ENCODE measurements at regions not wholly inside any gene's neighbourhood (a gene's known extent, or its start where the extent isn't known, plus 50 kb on each side); places are given as distances from the start of the nearest gene placed in this dataset.

DNA sequence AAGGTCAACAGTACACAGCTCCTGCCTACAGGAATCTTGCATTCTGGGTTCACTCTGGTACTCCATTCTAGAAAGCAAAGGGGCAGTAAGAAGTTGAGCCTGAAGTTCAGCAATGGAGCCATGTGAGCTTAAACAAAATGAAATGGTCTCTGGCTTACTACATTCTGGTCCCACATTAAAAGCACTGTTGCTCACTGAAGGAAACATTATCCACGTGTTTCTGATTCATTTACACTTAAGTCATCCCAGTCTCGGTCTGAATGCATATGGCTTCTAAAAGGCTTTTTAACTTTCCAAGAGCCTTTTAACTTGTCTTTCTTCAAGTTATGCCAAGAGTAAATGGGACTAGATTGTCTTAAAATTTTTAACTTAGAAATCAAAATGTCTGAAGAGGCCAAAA, 177.8 kb downstream of the LNPK start:
- no peak for DNase-seq (ENCODE audit: low read depth, low spot score)
- ChIA-PET CTCF (no interaction called here), POLR2A (no interaction called here)
- TF ChIP-seq, protein P1, sequence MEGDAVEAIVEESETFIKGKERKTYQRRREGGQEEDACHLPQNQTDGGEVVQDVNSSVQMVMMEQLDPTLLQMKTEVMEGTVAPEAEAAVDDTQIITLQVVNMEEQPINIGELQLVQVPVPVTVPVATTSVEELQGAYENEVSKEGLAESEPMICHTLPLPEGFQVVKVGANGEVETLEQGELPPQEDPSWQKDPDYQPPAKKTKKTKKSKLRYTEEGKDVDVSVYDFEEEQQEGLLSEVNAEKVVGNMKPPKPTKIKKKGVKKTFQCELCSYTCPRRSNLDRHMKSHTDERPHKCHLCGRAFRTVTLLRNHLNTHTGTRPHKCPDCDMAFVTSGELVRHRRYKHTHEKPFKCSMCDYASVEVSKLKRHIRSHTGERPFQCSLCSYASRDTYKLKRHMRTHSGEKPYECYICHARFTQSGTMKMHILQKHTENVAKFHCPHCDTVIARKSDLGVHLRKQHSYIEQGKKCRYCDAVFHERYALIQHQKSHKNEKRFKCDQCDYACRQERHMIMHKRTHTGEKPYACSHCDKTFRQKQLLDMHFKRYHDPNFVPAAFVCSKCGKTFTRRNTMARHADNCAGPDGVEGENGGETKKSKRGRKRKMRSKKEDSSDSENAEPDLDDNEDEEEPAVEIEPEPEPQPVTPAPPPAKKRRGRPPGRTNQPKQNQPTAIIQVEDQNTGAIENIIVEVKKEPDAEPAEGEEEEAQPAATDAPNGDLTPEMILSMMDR (IDR thresholded peaks at IDR 0.05; ENCODE audit: insufficient read depth, low read length, missing control alignments), result no peak
- H3K4me3 ChIP-seq (ENCODE audit: low read depth, low read length), result no peak overlapping the region

DNA sequence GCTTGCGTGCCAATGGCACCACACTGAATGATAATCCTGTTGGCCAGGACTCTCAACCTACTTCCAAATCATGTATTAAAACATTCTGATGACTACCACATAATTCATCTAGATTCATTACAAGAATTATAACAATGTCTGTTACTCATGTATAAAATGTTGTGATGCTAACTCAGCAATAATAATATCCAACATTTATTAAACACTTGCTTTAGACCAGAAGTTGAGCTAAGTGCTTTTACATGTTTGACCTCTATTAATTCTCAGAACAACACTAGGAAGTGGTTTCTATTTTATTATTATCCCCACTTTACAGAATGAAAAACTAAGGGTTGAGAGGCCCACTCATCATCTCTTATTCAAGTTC, 178.4 kb downstream of the LNPK start:
- TF ChIP-seq, protein P1 (IDR thresholded peaks at IDR 0.05; ENCODE audit: insufficient read depth, low read length, missing control alignments), result no peak
- no peak overlapping the region for H3K4me3 ChIP-seq (ENCODE audit: low read depth, low read length)
- CTCF ChIA-PET, result no interaction called here
- POLR2A ChIA-PET, result no interaction called here
- no peak for DNase-seq (ENCODE audit: low read depth, low spot score)

- no peak overlapping the region for H3K4me3 ChIP-seq (ENCODE audit: low read depth, low read length)
- DNase-seq (ENCODE audit: low read depth, low spot score), result no peak
- ChIA-PET POLR2A (no interaction called here), CTCF (no interaction called here)
- TF ChIP-seq, protein P1 (IDR thresholded peaks at IDR 0.05; ENCODE audit: insufficient read depth, low read length, missing control alignments), result no peak
Observed at GRCh38 chr2:175823002-175823706, 178.9 kb downstream of the LNPK start.

GRCh38 chr2:175817221-175817620, 184.8 kb downstream of the LNPK start:
- POLR2A ChIA-PET, result no interaction called here
- DNase-seq (ENCODE audit: low read depth, low spot score), result no peak
- CTCF ChIA-PET, result no interaction called here
- TF ChIP-seq, protein P1 (IDR thresholded peaks at IDR 0.05; ENCODE audit: insufficient read depth, low read length, missing control alignments), result no peak
- no peak overlapping the region for H3K4me3 ChIP-seq (ENCODE audit: low read depth, low read length)

DNA sequence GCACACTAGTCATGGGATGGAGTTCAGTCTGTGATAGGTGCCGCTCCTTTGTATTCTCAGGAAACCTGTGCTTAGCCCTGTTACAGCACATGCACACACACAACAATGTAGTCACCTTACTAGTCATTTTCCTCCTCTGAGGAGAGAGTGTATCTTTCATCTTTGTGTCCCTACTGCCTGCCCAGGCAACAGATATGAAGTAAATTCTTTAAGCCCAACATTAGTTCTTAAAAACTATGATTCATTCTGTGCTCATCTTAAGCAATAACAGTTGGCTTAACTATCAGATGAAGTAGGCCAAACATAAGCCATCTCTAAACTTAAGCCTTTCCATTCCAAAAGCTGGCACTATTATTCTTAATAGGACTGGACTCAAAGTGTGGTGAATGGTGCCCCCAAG, 186.5 kb downstream of the LNPK start:
- no peak overlapping the region for H3K4me3 ChIP-seq (ENCODE audit: low read depth, low read length)
- TF ChIP-seq, protein P1 (IDR thresholded peaks at IDR 0.05; ENCODE audit: insufficient read depth, low read length, missing control alignments), result no peak
- DNase-seq (ENCODE audit: low read depth, low spot score), result no peak
- ChIA-PET CTCF (no interaction called here), POLR2A (no interaction called here)

GRCh38 chr2:175811971-175812370, 190.1 kb downstream of the LNPK start:
- TF ChIP-seq, protein P1 (IDR thresholded peaks at IDR 0.05; ENCODE audit: insufficient read depth, low read length, missing control alignments), result no peak
- ChIA-PET CTCF (no interaction called here), POLR2A (no interaction called here)
- no peak for DNase-seq (ENCODE audit: low read depth, low spot score)
- H3K4me3 ChIP-seq (ENCODE audit: low read depth, low read length), result no peak overlapping the region

All from AG04449 (cell line).